GM19351 (cell line): ENCODE measurements at regions not wholly inside any gene's neighbourhood (a gene's known extent, or its start where the extent isn't known, plus 50 kb on each side); places are given as distances from the start of the nearest gene placed in this dataset.

Experiments used
- ATAC-seq: cut with Tn5 transposase; IDR thresholded peaks from one replicate; pipeline ENCODE4 v1.9.1; 2021; ENCODE audit warnings: mild to moderate bottlenecking, moderate library complexity; ENCODE audit not compliant: unreplicated experiment

DNA sequence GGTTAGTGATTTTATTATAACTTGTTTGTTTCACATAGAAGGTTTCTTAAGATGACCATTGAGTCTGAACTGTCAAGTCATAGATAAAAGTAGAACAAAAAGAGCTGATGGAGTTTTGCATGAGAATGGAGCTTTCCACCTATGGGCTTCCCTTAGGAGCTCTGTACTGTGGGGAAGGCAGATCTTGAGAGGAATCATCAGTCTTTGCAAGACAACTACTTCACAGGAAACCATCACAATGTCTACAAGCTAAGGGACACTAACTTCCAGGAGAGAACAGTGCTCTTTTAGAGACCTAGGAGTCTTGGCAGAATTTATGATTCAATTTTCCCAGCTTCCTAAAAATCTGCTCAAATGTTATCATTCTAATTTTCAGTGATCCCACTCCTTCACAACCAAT, 78.2 kb downstream of the FBXO5 start:
- no peak for ATAC-seq

DNA sequence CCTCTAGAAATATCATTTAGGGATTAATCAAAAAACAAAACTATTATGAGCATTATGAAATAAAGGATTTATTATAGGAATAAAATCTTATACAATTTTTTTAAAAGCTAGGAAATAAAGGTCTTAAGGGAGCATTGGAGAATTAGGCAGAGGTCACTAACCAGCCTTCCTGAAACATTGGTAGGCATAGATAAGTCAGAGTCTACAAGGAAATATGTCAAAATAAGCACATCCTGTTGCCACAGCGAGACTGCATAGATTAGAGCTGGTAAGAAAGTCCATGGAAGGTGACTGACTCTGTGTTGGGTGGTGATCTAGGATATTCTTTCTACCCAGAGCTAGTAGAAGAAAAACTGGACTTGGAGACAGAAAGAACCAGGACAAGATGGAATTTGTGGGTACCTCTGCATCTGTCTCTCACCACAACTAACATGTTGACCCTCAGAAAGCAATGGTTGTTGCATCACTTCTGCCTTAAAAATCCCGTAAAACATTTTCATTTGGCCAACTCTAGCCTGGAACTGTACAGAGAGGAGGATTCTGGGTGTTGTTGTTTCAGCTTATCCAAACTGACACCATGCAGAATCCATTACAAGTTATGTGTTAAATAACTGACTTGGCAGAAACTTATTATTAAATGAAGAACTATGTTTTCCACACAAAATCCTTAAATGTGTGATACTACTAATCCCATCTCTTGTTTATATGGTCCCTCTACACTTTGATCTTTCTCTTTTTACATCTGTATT, 77.1 kb downstream of the FBXO5 start:
- no peak for ATAC-seq

DNA sequence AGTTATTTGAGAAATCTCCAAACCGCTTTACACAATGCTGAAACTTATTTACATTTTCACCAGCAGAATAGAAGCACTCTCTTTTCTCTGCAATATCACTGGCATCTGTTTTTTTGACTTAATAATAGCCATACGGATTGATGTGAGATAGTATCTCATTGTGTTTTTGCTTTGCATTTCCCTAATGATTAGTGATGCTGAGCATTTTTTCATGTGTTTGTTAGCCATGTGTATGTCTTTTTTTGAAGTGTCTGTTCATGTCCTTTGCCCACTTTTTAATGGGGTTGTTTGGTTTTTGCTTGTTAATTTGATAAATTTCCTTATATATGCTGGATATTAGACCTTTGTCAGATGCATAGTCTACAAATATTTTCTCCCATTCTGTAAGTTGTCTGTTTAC, 73.6 kb downstream of the FBXO5 start:
- ATAC-seq, result no peak

DNA sequence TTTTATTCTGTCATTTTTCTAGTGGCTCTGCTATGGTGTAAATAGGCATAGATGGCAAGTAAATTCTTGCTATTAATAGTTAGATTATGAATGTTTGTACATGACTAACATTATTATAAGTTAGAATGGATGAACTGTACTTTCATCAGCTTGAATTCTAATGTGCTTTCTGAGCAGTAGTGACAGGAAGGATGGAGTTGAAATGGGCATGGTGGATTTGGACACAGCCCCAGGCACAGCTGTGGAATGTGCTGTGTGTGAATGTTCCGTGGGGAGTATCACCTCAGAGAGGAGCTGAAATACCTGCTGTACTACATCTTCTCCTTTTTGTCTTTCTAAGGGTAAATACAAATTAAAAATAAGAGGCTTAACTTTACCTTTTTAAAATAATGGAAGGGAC, 66.8 kb downstream of the FBXO5 start:
- no peak for ATAC-seq

DNA sequence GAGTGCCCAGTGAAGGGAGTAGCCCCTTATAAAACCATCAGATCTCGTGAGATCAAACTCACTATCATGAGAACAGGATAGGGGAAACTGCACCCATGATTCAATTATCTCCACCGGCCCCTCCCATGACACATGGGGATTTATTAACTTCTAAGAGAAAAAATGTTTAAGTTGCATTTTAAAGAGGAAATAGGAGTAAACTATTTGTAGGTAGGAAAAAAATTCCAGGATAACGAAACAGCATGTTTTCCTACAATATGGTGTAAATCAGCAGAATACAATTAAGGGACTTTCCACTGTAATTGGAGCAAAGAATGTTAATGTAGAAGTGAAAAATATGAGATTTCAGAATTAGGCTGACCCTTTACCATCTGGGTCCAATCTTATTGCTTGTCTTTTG, 63.9 kb downstream of the FBXO5 start:
- ATAC-seq, result no peak

DNA sequence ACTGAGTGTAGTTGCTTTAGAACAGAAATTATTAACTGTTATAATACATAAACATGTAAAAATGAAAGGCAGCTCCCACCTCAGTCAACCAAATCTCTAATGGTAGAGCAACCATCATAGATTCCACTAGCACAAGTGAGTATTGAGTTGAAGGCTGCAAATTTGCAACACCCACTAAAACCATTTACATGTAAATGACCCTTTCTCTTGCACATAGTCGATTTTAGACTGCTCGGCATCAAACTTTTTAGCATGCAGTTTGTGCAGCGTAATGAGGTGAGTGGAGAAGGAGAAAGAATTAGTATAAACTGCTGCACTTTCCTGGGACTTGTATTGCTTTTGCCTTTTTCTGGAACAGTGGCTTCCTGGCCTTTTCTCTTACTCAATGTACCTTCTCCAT, 62.8 kb downstream of the FBXO5 start:
- no peak for ATAC-seq
